NCI-H2107 treated with DMSO at 0.1 percent for 48 hours (cell line): ENCODE measurements at regions not wholly inside any gene's neighbourhood (a gene's known extent, or its start where the extent isn't known, plus 50 kb on each side); places are given as distances from the start of the nearest gene placed in this dataset.

Experiments used
- DNase-seq: peaks from one replicate; lab custom pipeline; 2025; ENCODE audit not compliant: unreplicated experiment; lab: John Stamatoyannopoulos, UW

GRCh38 chr6:79307321-79308036, 73.0 kb upstream of the HMGN3 start:
- no peak for DNase-seq

- no peak for DNase-seq
These were observed 70.5 kb upstream of the HMGN3 start for GRCh38 chr6:79305020-79305419.

DNA sequence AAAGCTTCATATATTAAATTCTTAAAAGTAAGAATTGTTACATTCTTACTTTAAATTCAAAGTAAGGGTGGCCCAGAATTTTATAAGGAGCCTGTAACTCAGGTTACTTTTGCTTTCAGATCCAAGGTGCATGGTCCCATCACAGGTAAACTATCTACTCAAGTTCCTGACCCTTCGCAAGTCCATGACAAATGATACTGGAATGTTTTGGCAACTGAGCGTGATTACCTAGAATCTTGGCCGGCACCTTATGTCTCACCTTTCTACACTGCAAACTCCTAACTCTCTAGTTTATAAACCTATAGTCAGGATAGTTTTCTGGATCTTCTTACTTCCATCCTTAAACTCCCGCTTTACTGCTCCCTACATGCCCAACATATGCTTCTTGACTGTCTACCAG, 67.9 kb upstream of the HMGN3 start:
- DNase-seq, result no peak

GRCh38 chr6:79301290-79301689, 66.8 kb upstream of the HMGN3 start:
- no peak for DNase-seq

DNA sequence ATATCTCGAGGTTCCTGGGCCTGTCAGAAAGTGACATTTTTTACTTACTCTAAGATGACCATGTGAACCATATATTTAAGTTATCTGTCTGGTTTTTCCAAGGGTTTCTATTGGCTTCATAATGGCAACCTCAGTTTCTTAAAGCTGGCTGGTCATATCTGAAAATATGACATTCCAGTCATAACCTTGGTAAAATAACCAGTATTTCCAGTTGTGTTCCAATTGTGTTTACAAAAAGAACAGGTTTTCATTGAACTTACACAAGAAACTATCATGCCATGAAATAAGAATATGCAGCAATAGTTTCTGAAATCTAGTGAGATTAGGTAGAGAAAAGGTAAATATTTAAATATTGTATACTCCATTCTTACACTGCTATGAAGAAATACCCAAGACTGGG, 61.7 kb upstream of the HMGN3 start:
- DNase-seq, result no peak
